NCI-H146 treated with DMSO at 0.1 percent for 48 hours (cell line): ENCODE measurements at regions not wholly inside any gene's neighbourhood (a gene's known extent, or its start where the extent isn't known, plus 50 kb on each side); places are given as distances from the start of the nearest gene placed in this dataset.

Experiments used
- DNase-seq: peaks from one replicate; lab custom pipeline; 2025; ENCODE audit not compliant: unreplicated experiment; lab: John Stamatoyannopoulos, UW

DNA sequence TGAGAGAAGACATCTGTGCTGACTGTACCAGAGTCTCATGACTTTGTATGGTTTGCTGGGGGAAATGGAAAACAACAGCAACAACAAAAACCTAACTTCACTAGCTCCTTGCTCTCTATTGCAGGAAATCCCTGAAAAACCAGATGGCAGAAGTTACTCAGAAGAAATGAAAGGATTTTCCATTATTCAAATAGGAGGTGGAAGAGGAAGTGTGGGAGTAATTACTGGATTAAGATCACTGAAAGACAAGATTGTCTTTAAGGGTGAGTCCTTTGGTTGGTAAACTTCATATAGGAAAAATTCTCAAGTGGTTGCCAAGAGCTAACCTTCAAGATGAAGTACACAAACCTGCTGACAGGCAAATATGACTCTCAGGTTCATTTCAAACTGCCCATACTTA is 391.9 kb upstream of the ATP2B1 start:
- no peak for DNase-seq

DNA sequence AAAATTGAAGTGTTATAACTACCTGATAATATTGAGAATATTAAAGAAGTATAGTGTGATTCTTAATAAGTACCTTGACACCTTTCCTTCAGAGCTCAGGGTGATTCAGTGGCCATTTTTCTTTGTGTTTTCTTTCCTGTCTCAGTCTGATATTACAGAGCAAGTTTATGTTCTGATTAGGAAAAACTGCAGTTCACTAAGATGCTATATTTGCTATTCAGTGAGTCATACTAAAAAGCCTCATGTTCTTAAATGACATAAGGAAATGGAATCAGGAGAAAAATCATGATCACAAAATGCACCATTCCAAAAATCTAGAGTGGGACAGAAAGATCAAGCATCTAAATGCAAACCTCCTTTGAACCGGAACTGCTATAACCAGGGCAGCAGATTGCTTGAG is 390.6 kb upstream of the ATP2B1 start:
- DNase-seq, result no peak

DNA sequence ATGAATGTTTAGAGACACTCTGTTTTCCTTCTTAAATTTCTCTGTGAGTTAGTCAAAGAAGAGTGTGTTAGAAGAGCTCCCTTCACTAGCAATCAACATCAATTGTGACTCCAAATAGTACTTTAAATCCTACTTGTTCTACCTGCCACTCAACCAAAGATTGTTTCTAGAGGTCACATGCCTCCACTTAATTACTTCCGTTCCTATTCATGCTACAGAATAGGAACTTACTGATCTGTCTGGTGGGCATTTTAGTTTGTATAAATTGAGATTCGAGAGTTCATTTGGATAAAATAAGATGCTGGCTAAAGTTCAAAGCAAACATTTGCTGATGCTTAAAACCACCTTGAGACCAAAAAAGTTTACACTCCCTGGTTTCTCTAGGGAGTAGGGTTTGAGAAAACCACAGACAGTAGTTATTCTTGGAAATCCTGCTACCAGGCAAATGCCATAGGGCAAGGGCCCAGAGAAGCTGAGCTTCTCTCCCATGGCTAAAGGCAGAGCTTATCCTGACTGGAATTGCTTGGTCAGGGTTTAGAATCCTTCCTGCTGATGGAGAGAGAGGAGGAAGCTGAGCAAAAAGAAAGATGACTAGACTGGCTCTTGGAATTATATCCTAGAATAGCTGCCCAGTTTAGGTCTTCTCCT is 389.6 kb upstream of the ATP2B1 start:
- DNase-seq, result no peak

DNA sequence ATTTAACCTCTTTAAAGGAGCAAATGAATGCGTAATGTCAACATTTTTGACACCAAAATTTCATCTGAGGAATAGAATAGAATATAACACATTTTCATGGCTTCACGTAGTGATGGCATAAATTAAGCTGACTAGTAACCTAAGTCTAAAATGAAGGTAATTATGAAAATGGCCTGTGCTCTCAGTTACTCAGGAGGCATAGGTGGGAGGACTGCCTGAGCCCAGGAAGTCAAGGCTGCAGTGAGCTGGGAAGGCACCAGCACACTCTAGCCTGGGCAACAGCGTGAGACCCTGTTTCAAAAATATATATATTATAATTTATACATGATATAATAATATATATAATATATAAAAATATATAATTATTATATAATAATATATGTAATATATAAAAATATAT is 383.2 kb upstream of the ATP2B1 start:
- DNase-seq, result no peak

DNA sequence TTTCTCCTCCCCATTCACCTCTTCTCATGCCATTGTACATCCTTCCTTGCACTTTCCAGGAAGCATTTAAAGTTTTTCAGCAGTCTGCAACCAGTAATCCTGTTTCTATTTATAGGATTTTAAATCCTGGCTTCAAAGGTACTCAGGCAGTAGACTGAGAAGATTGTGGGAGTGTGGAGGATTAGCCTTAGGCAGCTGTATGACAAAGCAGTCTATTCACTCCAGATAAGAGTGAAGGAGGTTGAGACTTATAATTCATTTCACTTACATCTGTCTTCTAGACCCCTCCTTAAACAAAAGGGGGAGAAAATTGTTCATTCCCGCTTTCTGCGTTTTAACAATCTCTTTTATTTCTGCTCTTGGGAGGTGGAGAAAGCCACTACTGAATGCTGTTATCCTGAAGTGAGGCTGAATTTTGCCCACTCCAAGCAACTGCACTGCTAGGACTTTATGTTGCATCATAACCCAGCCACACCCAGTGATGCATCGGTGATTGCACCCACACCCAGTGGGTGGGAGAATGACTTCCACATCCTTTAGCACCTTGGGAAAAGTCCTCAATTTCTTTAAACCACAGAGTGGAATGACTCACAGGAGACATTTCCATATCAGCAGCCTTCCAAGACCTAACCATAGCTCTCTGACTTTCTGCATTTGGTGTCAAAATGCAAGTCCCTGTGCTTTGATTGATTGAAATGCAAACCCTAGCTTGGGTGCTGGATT is 382.5 kb upstream of the ATP2B1 start:
- DNase-seq, result no peak

DNA sequence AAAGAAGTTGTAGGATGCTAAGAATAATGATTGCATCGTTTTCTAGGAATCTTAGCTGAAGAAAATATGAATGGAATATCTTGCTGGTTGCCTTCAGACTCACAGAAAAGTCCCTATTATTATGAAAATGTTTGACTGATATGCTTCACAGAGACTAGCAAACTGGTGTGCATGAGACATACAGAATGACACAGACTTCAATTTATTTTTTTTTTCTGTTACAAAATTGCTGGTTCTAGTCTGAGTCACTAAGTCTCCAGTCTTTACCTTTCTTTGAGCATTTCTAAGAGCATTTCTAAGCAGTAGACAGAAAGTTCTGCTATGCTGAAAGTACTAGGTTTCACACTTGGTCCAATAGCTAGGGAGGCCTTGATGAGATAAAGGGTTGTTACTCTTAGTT is 377.6 kb upstream of the ATP2B1 start:
- no peak for DNase-seq

DNA sequence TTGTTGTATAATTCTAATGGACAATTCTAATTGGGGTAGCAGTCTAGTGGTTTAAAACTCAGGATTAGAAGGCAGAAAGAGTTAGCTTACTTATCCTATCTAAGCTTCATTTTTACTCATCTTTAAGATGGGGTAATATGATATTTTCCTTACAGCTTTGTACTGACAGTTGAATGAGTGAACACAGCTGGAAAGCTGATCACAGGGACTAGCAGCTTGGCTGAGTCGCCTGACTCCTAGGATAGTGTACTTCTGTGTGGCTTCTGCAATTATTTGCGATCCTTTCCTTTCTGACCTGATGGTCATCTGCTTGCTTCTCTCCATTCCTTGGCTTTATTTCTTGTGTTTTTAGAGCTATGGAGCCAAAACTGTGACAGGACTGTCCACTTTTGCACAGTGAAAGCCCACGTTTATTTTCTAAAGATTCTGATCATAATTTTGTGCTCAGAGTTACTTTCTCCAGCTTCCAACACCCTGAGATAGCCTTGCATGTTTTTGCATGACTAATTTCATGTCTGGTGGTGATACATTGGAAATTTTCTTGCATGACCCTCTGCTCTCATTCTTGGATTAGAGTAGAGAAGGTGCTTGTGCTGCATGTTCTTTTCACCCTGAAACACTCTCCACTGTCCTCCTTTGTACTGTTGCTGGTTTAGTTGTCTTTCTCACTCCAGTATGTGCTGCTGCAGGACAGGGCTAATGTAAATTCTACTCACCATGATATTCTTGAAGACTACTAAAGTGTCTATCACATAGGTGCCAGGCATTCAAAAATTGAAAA is 377.0 kb upstream of the ATP2B1 start:
- DNase-seq, result no peak

DNA sequence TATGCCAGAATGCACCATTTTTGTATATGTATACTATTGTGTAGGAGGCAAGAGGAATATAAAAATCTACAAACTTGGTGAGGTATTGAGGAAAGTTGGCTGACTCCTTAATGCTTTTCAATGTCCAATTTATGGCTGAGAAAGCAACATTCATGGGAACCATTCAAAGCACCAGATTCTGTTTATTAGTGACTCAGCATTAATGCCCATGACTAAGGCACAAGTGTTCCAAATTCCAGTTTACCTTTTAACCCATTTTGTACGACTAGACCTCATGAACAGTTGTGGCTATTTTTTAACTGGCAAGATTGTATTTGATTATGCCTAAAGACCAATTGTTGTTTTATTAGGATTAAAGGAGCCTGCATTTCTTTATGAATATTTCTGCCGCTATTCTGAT is 375.4 kb upstream of the ATP2B1 start:
- DNase-seq, result no peak

DNA sequence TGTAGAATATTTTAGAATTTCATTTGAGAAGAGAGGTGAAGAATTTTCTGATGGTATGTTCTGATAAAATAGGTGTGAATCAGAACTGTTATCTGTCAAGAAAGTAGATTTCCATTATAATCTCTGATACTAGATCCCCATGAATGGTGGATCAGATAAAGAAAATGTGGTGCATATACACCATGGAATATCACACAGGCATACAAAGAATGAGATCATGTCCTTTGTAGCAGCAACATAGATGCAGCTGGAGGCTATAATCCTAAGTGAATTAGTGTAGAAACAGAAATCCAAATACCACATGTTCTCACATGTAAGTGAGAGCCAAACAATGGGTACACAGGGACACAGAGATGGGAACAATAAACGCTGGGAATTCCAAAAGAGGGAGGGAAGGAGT is 372.0 kb upstream of the ATP2B1 start:
- no peak for DNase-seq

DNA sequence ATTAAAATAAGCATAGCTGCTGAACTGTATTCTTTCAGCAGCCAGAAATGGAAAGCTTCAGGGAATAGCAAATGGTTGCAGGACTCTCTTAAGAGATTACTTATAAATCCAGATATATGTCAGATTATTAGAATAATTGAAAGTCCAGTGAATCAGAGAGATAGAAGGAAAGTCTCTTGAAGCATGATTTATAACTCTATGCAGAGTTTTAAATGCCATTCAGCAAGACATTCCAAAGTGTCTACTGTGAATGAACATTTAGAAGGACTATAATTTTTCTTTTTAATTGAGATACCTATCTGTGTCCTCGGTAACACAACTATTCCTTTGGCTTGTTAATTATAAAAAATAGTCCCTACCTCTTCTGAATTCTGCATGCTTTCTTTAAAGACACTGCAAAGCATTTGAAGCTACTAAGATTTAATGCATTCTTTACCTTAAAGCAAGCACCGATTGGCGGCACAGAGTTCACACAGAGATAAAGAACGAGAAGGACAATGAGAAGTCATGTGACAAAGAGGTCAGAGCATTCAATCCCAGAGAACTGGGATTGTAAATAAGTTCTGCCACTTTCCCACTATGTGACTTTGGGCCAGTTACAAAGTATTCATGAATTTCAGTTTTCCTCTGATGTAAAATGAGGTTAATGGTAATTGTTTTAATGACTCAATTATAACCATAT is 371.0 kb upstream of the ATP2B1 start:
- DNase-seq, result no peak

DNA sequence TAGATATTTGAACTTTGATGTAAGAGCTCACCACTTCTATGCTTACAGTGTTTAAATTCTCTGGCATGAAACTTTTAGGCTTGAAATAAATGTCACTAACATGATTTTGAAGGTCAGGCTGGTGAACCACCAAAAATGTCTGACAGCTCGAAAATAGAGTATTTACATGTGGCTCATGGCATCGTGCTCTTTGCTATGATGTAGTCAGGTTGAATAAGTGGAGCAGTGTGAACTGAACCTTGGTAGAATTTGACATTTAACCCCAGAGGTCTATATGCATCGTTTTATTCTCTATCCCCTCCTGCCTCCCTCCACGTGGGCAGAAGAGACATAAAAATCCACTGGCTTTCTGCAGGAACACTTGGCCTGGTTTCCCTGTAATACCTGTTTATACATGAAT is 369.7 kb upstream of the ATP2B1 start:
- DNase-seq, result no peak

DNA sequence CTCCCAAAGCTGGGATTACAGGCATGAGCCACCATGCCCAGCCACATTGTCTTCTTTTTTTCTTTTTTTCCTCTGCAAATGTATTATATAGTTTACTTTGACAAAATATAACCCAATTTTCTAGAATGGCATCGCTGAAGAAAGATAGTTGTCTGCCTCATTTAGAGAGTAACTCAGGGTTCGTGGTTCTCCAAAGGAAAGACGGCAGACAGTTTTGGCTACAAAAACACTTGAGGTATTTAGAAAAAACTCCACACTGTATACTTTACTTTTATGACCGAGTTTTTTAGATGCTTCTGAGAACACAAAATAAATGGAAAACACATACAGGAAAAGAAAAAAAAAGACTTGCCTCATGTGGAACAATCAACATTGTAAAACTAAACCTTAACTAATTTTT is 369.1 kb upstream of the ATP2B1 start:
- DNase-seq, result no peak

DNA sequence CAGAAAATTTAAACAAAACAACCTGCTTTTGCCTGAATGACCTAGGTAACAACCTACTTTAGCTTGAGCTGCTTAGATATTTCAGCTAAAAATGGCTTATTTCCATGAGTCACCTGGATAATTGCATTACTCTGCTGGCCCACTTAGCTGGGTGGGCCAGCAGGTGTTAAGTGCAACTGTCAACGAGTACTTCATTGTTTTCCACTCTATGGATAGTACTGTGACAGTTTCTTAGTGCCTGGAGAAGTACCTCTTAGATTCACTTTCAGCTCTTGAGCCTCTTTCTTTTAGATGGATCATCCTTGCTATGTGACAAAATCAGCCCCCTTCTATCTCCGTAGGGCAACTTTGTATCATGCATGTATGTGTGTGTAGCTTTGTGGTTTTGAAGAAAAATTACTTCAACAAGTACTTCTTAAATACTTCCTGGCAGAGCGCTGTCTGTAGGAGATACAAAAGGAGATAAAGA is 368.2 kb upstream of the ATP2B1 start:
- no peak for DNase-seq

DNA sequence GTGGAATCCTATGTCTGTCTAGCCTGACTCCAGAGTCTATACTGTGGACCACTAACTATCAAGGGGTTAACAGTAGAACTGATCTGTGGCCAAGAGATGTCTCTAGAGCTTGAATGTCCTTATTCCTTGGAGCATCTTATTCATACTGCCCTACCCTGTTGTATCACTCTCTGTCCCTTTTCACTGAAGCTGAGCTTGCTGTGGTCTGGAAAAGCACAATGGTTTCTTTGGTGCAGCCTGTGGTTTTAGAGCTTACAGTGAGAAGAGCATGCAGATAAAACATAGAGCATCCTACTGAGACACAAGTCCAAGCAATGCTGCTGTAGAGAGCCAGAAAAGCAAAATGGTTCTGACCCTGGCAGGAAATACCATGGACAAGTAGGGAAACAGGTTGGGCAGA is 367.0 kb upstream of the ATP2B1 start:
- no peak for DNase-seq

DNA sequence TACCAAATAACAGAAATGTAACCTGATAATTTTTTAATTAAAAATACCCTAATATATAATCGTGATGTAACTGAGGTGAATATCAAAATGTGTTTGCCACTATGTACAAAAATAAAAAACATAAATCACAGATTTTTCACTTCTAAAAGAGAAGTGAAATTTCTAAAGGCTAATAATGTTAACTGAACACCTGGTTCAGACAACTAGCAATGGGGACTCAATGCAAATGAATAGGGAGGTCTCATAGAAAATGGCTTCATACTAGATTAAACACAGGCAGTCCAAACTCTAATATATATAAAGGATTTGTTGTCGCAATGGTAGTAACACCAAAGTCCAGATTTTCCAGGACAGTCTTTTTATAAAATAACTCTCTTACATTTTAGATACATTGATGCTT is 365.4 kb upstream of the ATP2B1 start:
- no peak for DNase-seq

DNA sequence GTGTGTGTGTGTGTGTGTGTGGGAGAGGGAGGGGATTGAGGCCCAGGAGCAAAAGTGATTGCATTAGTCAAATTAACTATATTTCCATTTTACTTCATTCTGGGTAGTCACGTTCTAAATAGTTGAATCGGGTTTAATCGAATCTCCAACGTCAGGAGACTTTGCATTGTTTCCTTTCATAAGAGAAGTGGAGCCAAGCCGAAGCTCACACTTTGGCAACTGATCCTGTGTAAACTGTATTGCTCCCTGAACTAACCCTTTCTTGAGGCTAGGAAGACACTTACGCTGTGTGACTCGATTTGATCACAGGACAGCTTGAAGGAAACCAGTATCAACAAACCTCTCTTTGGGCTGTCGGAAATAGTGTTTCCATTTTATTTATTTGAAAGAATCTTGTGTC is 363.4 kb upstream of the ATP2B1 start:
- no peak for DNase-seq

DNA sequence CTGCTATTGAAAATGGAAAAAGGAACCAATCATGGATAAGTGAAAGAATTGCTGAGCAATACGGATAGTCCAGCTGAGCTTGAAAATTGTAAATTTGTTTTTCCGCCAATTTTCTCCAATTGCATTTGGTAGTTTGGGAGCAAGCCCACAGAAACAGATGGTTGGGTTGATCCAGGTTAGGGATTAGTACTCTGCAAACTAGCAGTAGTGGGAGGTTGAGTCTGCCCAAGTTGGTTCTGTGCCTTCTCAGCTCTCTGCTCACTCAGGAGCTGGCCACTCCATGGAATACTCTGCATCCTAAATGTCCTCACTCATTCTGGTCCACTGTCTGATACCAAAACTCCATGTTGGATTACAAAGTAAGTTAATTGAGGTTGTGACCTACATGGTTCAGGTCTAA is 361.1 kb upstream of the ATP2B1 start:
- no peak for DNase-seq

DNA sequence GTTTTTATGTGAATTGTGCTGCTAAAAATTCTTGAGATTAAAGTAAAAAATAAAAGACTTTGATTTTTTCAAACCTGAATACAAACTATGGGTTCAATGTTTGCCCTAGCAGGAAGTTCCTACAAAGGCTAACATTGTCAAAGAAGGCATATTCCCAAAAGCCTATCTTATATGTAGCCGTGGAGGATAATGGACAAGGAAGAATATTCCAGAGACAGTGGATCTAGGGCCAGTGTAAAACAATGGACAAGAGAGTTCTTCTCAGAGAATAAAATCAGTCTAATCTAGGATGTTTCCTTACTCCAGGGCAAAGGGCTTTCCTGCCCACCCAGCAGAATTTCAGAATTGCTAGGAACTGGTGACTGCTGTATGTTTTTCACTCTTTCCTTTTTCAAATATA is 359.2 kb upstream of the ATP2B1 start:
- no peak for DNase-seq

DNA sequence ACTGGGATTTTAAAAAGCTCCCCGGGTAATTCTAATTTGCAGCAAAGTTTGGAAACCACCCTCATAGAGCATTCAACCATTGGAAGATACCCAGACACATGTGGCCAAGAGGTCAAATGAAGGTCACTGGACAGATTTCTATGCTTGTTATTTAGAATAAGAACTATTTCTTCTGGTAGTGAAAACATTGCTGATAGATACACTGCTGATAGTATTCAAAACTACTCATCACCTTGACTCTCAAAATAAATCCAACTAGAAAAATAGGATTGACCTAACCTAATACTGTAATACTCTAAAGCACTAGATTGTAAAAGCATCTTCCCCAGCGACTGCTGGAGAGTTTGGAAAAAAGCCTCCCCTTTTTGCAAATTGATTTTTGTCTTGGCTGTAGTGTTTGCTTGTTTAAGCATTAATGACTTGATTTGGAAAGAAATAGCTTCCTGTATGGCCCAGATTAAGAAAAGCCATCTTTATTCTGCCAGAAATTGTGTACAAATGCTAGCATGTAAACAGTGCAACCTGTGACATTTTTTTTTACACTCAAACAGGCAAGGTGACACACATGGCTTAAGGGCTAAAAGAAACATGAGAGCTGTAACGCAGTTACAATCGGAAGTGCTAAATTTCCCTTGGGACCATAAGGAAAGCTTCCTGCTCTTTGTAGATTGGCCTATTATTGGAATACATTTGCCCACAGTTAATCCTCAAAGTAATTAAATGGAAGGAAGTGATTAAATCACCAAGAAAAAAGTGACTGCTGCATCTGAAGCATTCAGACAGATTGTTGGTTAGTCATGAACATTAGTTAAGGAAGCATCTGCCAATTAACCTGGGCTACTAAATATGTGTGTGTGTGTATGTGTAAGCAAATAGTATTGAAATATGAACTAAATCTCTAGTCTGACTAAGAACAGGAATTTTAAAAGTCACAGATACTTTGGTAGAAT is 356.5 kb upstream of the ATP2B1 start:
- no peak for DNase-seq

DNA sequence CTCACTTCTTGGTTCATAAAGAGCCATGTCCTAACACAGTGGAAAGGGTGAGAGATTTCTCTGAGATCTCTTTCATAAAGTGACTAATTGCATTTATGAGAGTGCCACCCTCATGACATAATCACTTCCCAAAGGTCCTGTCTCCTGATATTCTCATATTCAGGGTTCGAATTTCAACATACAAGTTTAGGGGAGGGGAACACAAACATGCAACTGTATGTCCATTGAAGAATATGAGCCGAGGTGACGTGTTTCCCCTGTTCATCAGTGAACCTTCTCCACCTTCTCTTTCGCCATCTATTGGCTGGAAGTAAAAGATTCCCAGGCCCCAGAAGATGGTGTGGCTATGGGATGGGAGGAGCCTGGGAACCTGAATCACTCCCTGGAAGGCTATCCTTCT is 354.2 kb upstream of the ATP2B1 start:
- DNase-seq, result no peak

DNA sequence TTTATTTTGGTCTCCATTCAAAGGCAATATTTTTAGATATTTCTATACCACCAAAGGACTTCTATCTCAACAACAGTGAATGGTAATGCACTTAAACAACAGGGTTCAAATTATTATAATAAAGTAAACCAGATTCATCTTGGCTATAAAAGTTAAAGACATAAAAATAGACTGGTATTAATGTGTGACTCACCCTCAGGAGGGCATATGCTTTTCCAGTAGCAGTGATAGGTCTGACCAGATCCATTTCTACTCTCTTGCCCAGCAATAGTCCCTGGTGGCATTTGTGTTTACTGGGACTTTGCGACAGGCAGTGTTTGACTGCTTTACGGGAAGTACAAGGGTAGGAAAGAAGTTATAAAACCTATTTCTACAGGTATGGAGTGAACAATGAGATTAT is 353.2 kb upstream of the ATP2B1 start:
- no peak for DNase-seq
